A549 (cell line): ENCODE measurements at regions not wholly inside any gene's neighbourhood (a gene's known extent, or its start where the extent isn't known, plus 50 kb on each side); places are given as distances from the start of the nearest gene placed in this dataset.

Experiments used
- ATAC-seq, 2 experiments: fragments of 200-7000 bp in 1 of 2; fragments of >200 bp in 1 of 2; cut with Nextera tagmentation in 1 of 2; cut with Tn5 transposase in 1 of 2; 3 replicates each; pipeline versions ENCODE4 v1.8.0 to v1.9.1; 2018 to 2020; ENCODE audit warnings: mild to moderate bottlenecking in 1 of 2, moderate library complexity in 1 of 2
- CTCF ChIA-PET: fragments of 300-600 bp; sonication (Branson Sonifier 250); formaldehyde crosslinking; extraction: SDS; loops from one replicate; lab custom pipeline; 2021; ENCODE audit warnings: antibody characterized with exemption, inconsistent platforms; lab: Yijun Ruan, JAX
- POLR2A ChIA-PET: fragments of 350-600 bp; formaldehyde crosslinking; extraction: SDS; loops from one replicate; lab custom pipeline; 2021; ENCODE audit warnings: antibody characterized with exemption, inconsistent platforms; lab: Yijun Ruan, JAX
- DNase-seq, 2 experiments: peaks; one replicate each; pipeline versions ENCODE4 v3.0.0 to v3.0.0-alpha.2; 2011 to 2016; ENCODE audit warnings: low read depth in 1 of 2, low spot score in 1 of 2
- FAIRE-seq: peaks from 2 replicates; lab custom pipeline; 2011; peaks lifted over from hg19 to GRCh38; lab: Jason Lieb, UNC
- H3K27ac ChIP-seq, 2 experiments: fragments of >200 bp; sonication (Bioruptor Twin); formaldehyde crosslinking; 3 replicates each; pipeline ENCODE4 v1.5.1; 2016 to 2017
- H3K4me1 ChIP-seq: fragments of >200 bp; sonication (Bioruptor Twin); formaldehyde crosslinking; 3 replicates; pipeline ENCODE4 v1.6.1; 2016
- H3K4me2 ChIP-seq: fragments of >200 bp; sonication (Bioruptor Twin); formaldehyde crosslinking; 3 replicates; pipeline ENCODE4 v1.6.1; 2016
- H3K4me3 ChIP-seq: fragments of >200 bp; sonication (Bioruptor Twin); formaldehyde crosslinking; 3 replicates; pipeline ENCODE4 v1.5.1; 2016
- H3K9me3 ChIP-seq: fragments of >200 bp; sonication (Bioruptor Twin); formaldehyde crosslinking; 3 replicates; pipeline ENCODE4 v1.6.1; 2016
- CEBPB ChIP-seq, 2 experiments: fragments of >200 bp in 1 of 2; sonication (Bioruptor Twin) in 1 of 2; formaldehyde crosslinking in 1 of 2; IDR thresholded peaks; 2 replicates each; pipeline ENCODE4 v1.6.1; 2012 to 2016
- CHD2 ChIP-seq: fragments of 150-350 bp; IDR thresholded peaks from 2 replicates; pipeline ENCODE4 v1.6.1; 2014; ENCODE audit warnings: low read length; ENCODE audit not compliant: partially characterized antibody
- CHD4 ChIP-seq: fragments of 200-600 bp; sonication (generic); IDR thresholded peaks from 2 replicates; pipeline ENCODE4 v1.6.1; 2016; ENCODE audit warnings: antibody characterized with exemption, mild to moderate bottlenecking, borderline replicate concordance
- EHMT2 ChIP-seq: fragments of 200-600 bp; sonication (generic); IDR thresholded peaks from 2 replicates; pipeline ENCODE4 v1.6.1; 2016; ENCODE audit warnings: antibody characterized with exemption, low read depth, mild to moderate bottlenecking, moderate library complexity
- FOSB ChIP-seq: fragments of 250-450 bp; sonication (Bioruptor Pico); IDR thresholded peaks from 2 replicates; pipeline ENCODE4 v1.5.0; 2020; ENCODE audit warnings: mild to moderate bottlenecking, moderate library complexity
- FOSL2 ChIP-seq, 2 experiments: fragments of 450-650 bp in 1 of 2; fragments of >200 bp in 1 of 2; sonication (Bioruptor Twin) in 1 of 2; formaldehyde crosslinking; IDR thresholded peaks; 2 replicates each; pipeline versions ENCODE4 v1.5.0 to v1.6.1; 2016 to 2020; ENCODE audit warnings: mild to moderate bottlenecking in 1 of 2, moderate library complexity in 1 of 2
- GATA3 ChIP-seq: IDR thresholded peaks from 2 replicates; pipeline ENCODE4 v1.6.1; 2012; ENCODE audit warnings: borderline replicate concordance
- HOXB5 ChIP-seq: fragments of 250-450 bp; sonication (Bioruptor Pico); IDR thresholded peaks from 2 replicates; pipeline ENCODE4 v1.5.0; 2020; ENCODE audit warnings: mild to moderate bottlenecking, moderate library complexity
- JUNB ChIP-seq: fragments of >200 bp; sonication (Bioruptor Twin); formaldehyde crosslinking; IDR thresholded peaks from 2 replicates; pipeline ENCODE4 v1.6.1; 2016
- KDM1A ChIP-seq: fragments of 200-600 bp; sonication (generic); IDR thresholded peaks from 2 replicates; pipeline ENCODE4 v1.6.1; 2016; ENCODE audit warnings: low read depth, mild to moderate bottlenecking
- MAFK ChIP-seq: fragments of 450-650 bp; IDR thresholded peaks from 2 replicates; pipeline ENCODE4 v1.6.1; 2014; ENCODE audit not compliant: partially characterized antibody
- NFE2L2 ChIP-seq: fragments of 150-350 bp; conservative IDR thresholded peaks from 2 replicates; pipeline ENCODE4 v1.6.1; 2014; ENCODE audit warnings: low read length
- NPAS2 ChIP-seq: fragments of 250-450 bp; sonication (Bioruptor Pico); IDR thresholded peaks from 2 replicates; pipeline ENCODE4 v1.8.0; 2022; ENCODE audit warnings: mild to moderate bottlenecking, moderate library complexity, borderline replicate concordance
- POLR2A ChIP-seq: IDR thresholded peaks from 2 replicates; pipeline ENCODE4 v1.6.1; 2012; ENCODE audit warnings: mild to moderate bottlenecking, low read length
- RFX5 ChIP-seq: fragments of 450-650 bp; IDR thresholded peaks from 2 replicates; pipeline ENCODE4 v1.7.1; 2014; ENCODE audit warnings: antibody characterized with exemption, mild to moderate bottlenecking, moderate library complexity
- RNF2 ChIP-seq: fragments of 200-600 bp; sonication (generic); IDR thresholded peaks from 2 replicates; pipeline ENCODE4 v1.6.1; 2016; ENCODE audit warnings: low read depth, mild to moderate bottlenecking, antibody characterized with exemption, moderate library complexity, borderline replicate concordance
- SMC3 ChIP-seq: fragments of >200 bp; sonication (Bioruptor Twin); formaldehyde crosslinking; IDR thresholded peaks from 3 replicates; pipeline ENCODE4 v1.6.1; 2018; ENCODE audit warnings: inconsistent platforms
- ZC3H11A ChIP-seq: fragments of 450-650 bp; IDR thresholded peaks from 2 replicates; pipeline ENCODE4 v1.6.1; 2014; ENCODE audit warnings: antibody characterized with exemption, mild to moderate bottlenecking
- ZNF302 ChIP-seq: fragments of 250-450 bp; sonication (Bioruptor Pico); IDR thresholded peaks from 2 replicates; pipeline ENCODE4 v1.9.0; 2021; ENCODE audit warnings: inconsistent platforms, mild to moderate bottlenecking, moderate library complexity
- ZSCAN20 ChIP-seq: fragments of 250-450 bp; sonication (Bioruptor Pico); IDR thresholded peaks from 2 replicates; pipeline ENCODE4 v1.8.0; 2022; ENCODE audit warnings: mild to moderate bottlenecking, moderate library complexity
- WGBS: methylation state at CpG from one replicate; pipeline ENCODE4 v1.1.6; 2017; ENCODE audit errors: missing lambda C conversion rate; 5-methylcytosine and 5-hydroxymethylcytosine counted together
- TF ChIP-seq, protein P1 (sequence below): fragments of 450-650 bp; IDR thresholded peaks from 2 replicates; pipeline ENCODE4 v1.6.1; 2014; ENCODE audit warnings: antibody characterized with exemption
- TF ChIP-seq, protein P2 (sequence below): fragments of 150-350 bp; IDR thresholded peaks from 2 replicates; pipeline ENCODE4 v1.6.1; 2014; ENCODE audit warnings: low read depth, mild to moderate bottlenecking, low read length
- TF ChIP-seq, protein P3 (sequence below): IDR thresholded peaks from 2 replicates; pipeline ENCODE4 v1.6.1; 2012
- TF ChIP-seq, protein P4 (sequence below): IDR thresholded peaks from 2 replicates; pipeline ENCODE4 v1.6.1; 2012

DNA sequence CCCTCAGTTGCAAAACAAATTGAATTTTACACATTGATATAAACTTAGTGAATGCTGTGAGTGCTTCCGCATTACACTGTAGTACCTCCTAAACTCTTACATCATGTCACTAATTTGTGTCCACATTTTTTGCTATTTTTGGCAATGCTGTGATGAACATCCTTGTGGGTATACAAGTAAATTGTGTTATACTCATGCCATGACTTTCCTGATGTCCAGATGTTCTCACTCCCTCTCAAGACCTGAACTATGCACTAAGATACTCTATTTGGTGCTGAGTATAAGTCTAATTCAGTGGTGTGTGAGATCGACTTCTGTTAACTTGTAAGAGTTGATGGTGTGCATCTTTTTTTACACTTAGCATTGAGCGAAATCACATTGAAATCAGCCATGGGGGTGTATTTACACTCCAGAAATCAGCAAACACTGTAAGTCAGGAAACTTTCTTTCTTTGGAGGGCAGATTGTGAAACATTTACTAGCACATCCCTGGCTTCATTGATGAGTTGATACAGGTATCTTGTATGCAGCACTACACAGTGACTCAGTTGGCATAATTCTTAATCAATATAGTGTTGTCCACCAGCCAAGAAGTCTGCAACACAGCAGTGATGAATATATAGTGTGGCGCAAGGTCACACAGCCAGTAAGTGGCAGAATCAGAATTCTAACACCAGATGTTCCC, 228.1 kb upstream of the RORA start:
- Histone ChIP-seq H3K9me3 (no peaks in the 10 kb centered on the region), H3K4me3 (no peak overlapping the region), H3K4me2 (no peak overlapping the region), H3K27ac (no peak overlapping the region), H3K4me1 (no peaks in the 10 kb centered on the region)
- TF ChIP-seq CHD4 (no peak), JUNB (no peak), ZC3H11A (no peak), GATA3 (no peak), FOSB (CRISPR knock-in tag) (no peak), ZNF302 (CRISPR knock-in tag) (no peak), ZSCAN20 (CRISPR knock-in tag) (no peak)
- TF ChIP-seq, protein P1, sequence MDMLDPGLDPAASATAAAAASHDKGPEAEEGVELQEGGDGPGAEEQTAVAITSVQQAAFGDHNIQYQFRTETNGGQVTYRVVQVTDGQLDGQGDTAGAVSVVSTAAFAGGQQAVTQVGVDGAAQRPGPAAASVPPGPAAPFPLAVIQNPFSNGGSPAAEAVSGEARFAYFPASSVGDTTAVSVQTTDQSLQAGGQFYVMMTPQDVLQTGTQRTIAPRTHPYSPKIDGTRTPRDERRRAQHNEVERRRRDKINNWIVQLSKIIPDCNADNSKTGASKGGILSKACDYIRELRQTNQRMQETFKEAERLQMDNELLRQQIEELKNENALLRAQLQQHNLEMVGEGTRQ = no peak
- TF ChIP-seq, protein P2, sequence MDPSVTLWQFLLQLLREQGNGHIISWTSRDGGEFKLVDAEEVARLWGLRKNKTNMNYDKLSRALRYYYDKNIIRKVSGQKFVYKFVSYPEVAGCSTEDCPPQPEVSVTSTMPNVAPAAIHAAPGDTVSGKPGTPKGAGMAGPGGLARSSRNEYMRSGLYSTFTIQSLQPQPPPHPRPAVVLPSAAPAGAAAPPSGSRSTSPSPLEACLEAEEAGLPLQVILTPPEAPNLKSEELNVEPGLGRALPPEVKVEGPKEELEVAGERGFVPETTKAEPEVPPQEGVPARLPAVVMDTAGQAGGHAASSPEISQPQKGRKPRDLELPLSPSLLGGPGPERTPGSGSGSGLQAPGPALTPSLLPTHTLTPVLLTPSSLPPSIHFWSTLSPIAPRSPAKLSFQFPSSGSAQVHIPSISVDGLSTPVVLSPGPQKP = no peak
- WGBS = 52% methylated on average over 4 of the region's 4 CpGs
- CTCF ChIA-PET = no interaction called here
- POLR2A ChIA-PET = no interaction called here
- FAIRE-seq = no peak
- DNase-seq = no peak
- ATAC-seq = no peak

DNA sequence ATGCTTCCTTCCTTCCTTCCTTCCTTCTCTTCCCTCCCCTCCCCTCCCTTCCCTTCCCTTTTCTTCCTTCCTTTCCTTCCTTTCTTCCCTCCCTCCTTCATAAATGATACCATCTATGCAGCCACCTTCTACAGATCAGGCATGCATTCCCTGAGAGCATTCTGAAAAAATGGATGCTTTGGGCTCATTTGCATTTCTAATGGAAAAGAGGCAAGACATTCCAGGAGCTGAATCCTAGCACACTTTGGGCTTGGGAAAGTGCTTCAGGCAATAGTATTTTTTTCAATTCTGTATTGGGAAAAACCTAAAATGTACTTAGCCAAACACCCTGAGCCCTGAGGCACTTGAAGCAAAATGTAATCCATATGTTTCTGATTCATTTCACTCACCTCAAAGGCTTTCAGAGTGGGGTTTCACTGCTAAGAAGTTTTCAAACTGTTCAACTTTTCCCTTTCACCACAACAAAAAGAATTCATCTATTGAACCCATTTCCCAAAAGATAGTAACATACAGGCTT, 220.1 kb upstream of the RORA start:
- H3K9me3 ChIP-seq = 0 out of 3 replicates have a peak, but pooled peaks cover 5% of the 10 kb centered on the region
- no peak for TF ChIP-seq FOSL2 (IDR thresholded peaks at IDR 0.05)
- TF ChIP-seq FOSL2 (CRISPR knock-in tag; IDR thresholded peaks at IDR 0.05) = no peak
- no peak for TF ChIP-seq MAFK
- TF ChIP-seq, protein P1 = no peak
- no peak for TF ChIP-seq HOXB5 (CRISPR knock-in tag)
- TF ChIP-seq, protein P3, sequence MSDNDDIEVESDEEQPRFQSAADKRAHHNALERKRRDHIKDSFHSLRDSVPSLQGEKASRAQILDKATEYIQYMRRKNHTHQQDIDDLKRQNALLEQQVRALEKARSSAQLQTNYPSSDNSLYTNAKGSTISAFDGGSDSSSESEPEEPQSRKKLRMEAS = no peak
- no peak for TF ChIP-seq KDM1A
- TF ChIP-seq, protein P4, sequence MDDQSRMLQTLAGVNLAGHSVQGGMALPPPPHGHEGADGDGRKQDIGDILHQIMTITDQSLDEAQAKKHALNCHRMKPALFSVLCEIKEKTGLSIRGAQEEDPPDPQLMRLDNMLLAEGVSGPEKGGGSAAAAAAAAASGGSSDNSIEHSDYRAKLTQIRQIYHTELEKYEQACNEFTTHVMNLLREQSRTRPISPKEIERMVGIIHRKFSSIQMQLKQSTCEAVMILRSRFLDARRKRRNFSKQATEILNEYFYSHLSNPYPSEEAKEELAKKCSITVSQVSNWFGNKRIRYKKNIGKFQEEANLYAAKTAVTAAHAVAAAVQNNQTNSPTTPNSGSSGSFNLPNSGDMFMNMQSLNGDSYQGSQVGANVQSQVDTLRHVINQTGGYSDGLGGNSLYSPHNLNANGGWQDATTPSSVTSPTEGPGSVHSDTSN = no peak
- TF ChIP-seq EHMT2 = no peak
- no peak for TF ChIP-seq NFE2L2
- TF ChIP-seq FOSB (CRISPR knock-in tag) = no peak
- TF ChIP-seq RNF2 = no peak
- TF ChIP-seq RFX5 = no peak
- TF ChIP-seq POLR2A = no peak
- TF ChIP-seq CEBPB (IDR thresholded peaks at IDR 0.05) = no peak
- no peak for TF ChIP-seq SMC3
- no peak for TF ChIP-seq NPAS2
- no peak for TF ChIP-seq CHD2
- TF ChIP-seq ZC3H11A = no peak
- TF ChIP-seq, all 56 proteins: peak for 0
- no peak overlapping the region for H3K4me2 ChIP-seq
- ChIA-PET CTCF (no interaction called here), POLR2A (no interaction called here)
- H3K4me3 ChIP-seq = no peak overlapping the region
- FAIRE-seq = no peak
- no peak for ATAC-seq
- no peaks in the 10 kb centered on the region for H3K4me1 ChIP-seq
- no peak for DNase-seq
- H3K27ac ChIP-seq = no peak overlapping the region
